ENCODE measurements at regions not wholly inside any gene's neighbourhood (a gene's known extent, or its start where the extent isn't known, plus 50 kb on each side); places are given as distances from the start of the nearest gene placed in this dataset.
"Not testable (repeated sequence)": the region's sequence is repeated elsewhere in the genome, so short reads cannot be mapped to it uniquely, and the experiment has no call there.

GRCh38 chr14:82657186-82657675 lies 1123.6 kb upstream of the SEL1L start:
- H3K27me3 ChIP-seq (ENCODE audit: insufficient read depth, low read length) = no peaks in the 10 kb centered on the region
- H3K4me3 ChIP-seq (ENCODE audit: low read depth, low read length) = no peak overlapping the region
- no peak overlapping the region for H3K27ac ChIP-seq (ENCODE audit: low read depth, low read length)
- H2AFZ ChIP-seq (ENCODE audit: low read length, unreplicated experiment) = no peak overlapping the region
- H3K79me2 ChIP-seq (ENCODE audit: control insufficient read depth, insufficient read depth, low read length, unreplicated experiment) = no peaks in the 10 kb centered on the region
- no peaks in the 10 kb centered on the region for H3K4me1 ChIP-seq (ENCODE audit: control insufficient read depth, insufficient read depth, low read length, unreplicated experiment)
- H3K36me3 ChIP-seq (ENCODE audit: insufficient read depth, low read length) = no peaks in the 10 kb centered on the region

DNA sequence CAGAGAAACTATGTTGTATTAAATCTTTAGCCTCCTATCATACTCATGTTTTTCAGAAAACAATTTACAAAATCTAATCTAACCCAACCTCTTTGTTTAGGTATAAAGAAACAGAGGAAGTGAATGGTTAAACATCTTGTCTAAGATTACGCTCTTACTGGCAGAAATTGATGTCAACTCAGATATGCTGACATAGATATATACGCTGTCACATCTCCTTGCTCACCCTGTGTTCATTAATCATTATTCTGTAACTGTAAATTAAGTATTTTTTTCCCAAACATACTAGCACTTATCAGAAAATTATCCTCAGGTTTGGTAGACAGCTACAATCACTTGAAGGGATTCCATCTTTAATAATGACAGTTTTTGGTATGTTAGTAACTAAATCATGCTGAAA lies 1127.6 kb upstream of the SEL1L start:
- Histone ChIP-seq H3K27me3 (ENCODE audit: insufficient read depth, low read length) (no peaks in the 10 kb centered on the region), H3K4me1 (ENCODE audit: control insufficient read depth, insufficient read depth, low read length, unreplicated experiment) (no peaks in the 10 kb centered on the region), H3K27ac (ENCODE audit: low read depth, low read length) (no peak overlapping the region), H3K79me2 (ENCODE audit: control insufficient read depth, insufficient read depth, low read length, unreplicated experiment) (no peaks in the 10 kb centered on the region), H3K4me3 (ENCODE audit: low read depth, low read length) (no peak overlapping the region), H2AFZ (ENCODE audit: low read length, unreplicated experiment) (no peak overlapping the region), H3K36me3 (ENCODE audit: insufficient read depth, low read length) (no peaks in the 10 kb centered on the region)

GRCh38 chr14:82667006-82667405 lies 1133.4 kb upstream of the SEL1L start:
- Histone ChIP-seq H3K36me3 (ENCODE audit: insufficient read depth, low read length) (no peaks in the 10 kb centered on the region), H3K27ac (ENCODE audit: low read depth, low read length) (no peak overlapping the region), H2AFZ (ENCODE audit: low read length, unreplicated experiment) (no peak overlapping the region), H3K4me1 (ENCODE audit: control insufficient read depth, insufficient read depth, low read length, unreplicated experiment) (no peaks in the 10 kb centered on the region), H3K79me2 (ENCODE audit: control insufficient read depth, insufficient read depth, low read length, unreplicated experiment) (no peaks in the 10 kb centered on the region), H3K27me3 (ENCODE audit: insufficient read depth, low read length) (no peaks in the 10 kb centered on the region), H3K4me3 (ENCODE audit: low read depth, low read length) (no peak overlapping the region)

DNA sequence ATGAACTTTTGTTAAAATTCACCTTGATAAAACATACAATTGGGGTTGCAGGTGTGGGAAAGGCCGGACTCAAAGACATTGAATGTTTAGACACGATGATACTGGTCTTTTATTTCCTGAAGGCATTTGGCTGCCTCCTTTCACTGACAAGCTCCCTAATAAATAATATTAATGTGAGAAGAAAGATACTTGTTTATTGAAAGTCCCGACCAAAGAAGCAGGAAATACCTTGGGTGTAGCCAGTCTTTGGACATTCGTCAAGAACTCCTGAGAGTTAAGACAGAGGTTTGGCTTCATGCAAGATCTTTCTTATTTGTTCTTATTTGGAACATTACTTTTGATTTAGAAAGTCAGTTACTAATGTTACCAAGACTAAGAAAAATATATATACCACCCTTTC lies 1133.8 kb upstream of the SEL1L start:
- Histone ChIP-seq H3K27me3 (ENCODE audit: insufficient read depth, low read length) (no peaks in the 10 kb centered on the region), H3K4me3 (ENCODE audit: low read depth, low read length) (no peak overlapping the region), H2AFZ (ENCODE audit: low read length, unreplicated experiment) (no peak overlapping the region), H3K36me3 (ENCODE audit: insufficient read depth, low read length) (no peaks in the 10 kb centered on the region), H3K27ac (ENCODE audit: low read depth, low read length) (no peak overlapping the region), H3K79me2 (ENCODE audit: control insufficient read depth, insufficient read depth, low read length, unreplicated experiment) (no peaks in the 10 kb centered on the region), H3K4me1 (ENCODE audit: control insufficient read depth, insufficient read depth, low read length, unreplicated experiment) (no peaks in the 10 kb centered on the region)

- Histone ChIP-seq H3K36me3 (ENCODE audit: insufficient read depth, low read length) (no peaks in the 10 kb centered on the region), H2AFZ (ENCODE audit: low read length, unreplicated experiment) (no peak overlapping the region), H3K79me2 (ENCODE audit: control insufficient read depth, insufficient read depth, low read length, unreplicated experiment) (no peaks in the 10 kb centered on the region), H3K27ac (ENCODE audit: low read depth, low read length) (no peak overlapping the region), H3K27me3 (ENCODE audit: insufficient read depth, low read length) (no peaks in the 10 kb centered on the region), H3K4me3 (ENCODE audit: low read depth, low read length) (no peak overlapping the region), H3K4me1 (ENCODE audit: control insufficient read depth, insufficient read depth, low read length, unreplicated experiment) (no peaks in the 10 kb centered on the region)
Observed at GRCh38 chr14:82676403-82676802, 1142.8 kb upstream of the SEL1L start.

DNA sequence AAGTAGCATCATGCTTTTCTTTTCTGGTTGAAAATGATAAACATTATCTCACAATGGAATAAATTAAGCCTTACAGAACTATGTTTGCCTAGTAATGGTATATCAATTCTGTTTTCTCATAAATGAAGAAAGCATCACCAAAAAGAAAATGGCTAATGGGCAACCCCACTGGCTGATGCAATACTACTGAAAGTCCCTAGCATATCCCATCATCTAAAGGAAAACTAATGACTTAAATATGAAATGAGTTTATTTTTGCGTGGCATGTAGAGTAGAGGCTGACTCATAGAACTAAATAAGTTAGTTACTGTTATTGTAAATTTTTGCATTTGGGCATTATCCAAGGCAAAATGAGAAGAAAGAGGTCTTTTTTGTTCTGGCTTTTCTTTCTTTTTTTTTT lies 1156.3 kb upstream of the SEL1L start:
- Histone ChIP-seq H3K27ac (ENCODE audit: low read depth, low read length) (no peak overlapping the region), H3K27me3 (ENCODE audit: insufficient read depth, low read length) (no peaks in the 10 kb centered on the region), H3K79me2 (ENCODE audit: control insufficient read depth, insufficient read depth, low read length, unreplicated experiment) (no peaks in the 10 kb centered on the region), H3K4me1 (ENCODE audit: control insufficient read depth, insufficient read depth, low read length, unreplicated experiment) (no peaks in the 10 kb centered on the region), H3K36me3 (ENCODE audit: insufficient read depth, low read length) (no peaks in the 10 kb centered on the region), H3K4me3 (ENCODE audit: low read depth, low read length) (no peak overlapping the region), H2AFZ (ENCODE audit: low read length, unreplicated experiment) (no peak overlapping the region)

DNA sequence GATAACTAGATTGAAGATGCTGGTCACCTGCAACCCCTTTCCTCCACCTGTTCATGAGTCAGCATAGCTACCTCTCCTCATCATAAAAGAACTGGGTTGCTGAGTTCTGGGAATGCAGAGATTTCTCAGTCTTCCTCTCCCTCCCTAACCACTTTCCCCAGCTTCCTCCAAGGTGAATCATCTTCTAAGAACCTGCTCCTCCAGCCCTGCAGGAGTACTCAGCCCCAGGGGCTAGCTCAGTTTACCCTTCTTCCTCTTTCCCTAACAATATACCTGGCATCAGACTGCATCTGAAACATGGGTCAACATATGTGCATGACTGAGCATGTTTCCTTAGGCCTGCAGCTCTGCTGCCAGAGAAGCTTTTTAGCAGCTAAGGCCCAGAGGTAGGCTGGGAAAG lies 1157.5 kb upstream of the SEL1L start:
- not testable (repeated sequence) for H3K27me3 ChIP-seq (ENCODE audit: insufficient read depth, low read length); H2AFZ ChIP-seq (ENCODE audit: low read length, unreplicated experiment); H3K36me3 ChIP-seq (ENCODE audit: insufficient read depth, low read length)

DNA sequence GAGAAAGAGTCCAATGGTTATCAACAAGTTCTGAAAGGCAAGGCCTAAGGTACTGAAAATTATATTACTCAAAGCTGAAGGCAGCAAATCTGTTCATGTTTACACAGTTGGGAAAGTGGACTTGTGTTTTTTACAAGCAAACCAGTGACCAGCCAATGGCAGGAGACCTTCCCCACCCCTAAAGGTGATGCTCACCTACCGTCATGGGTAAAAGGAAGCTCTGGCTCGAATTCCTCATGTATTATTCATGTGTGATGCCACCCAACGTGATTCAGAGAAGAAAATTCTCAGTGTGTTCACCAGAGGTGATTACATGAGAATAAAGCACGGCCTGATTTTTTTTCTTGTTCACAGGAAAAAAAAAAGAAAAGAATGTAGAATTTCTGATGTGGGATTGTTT lies 1161.2 kb upstream of the SEL1L start:
- Histone ChIP-seq H3K4me3 (ENCODE audit: low read depth, low read length) (no peak overlapping the region), H3K27me3 (ENCODE audit: insufficient read depth, low read length) (no peaks in the 10 kb centered on the region), H3K27ac (ENCODE audit: low read depth, low read length) (no peak overlapping the region), H3K4me1 (ENCODE audit: control insufficient read depth, insufficient read depth, low read length, unreplicated experiment) (no peaks in the 10 kb centered on the region), H3K36me3 (ENCODE audit: insufficient read depth, low read length) (no peaks in the 10 kb centered on the region), H3K79me2 (ENCODE audit: control insufficient read depth, insufficient read depth, low read length, unreplicated experiment) (no peaks in the 10 kb centered on the region), H2AFZ (ENCODE audit: low read length, unreplicated experiment) (no peak overlapping the region)

More for the DNA sequence above, 1157.5 kb upstream of the SEL1L start:
- H3K4me1 ChIP-seq (ENCODE audit: control insufficient read depth, insufficient read depth, low read length, unreplicated experiment); H3K79me2 ChIP-seq (ENCODE audit: control insufficient read depth, insufficient read depth, low read length, unreplicated experiment); H3K4me3 ChIP-seq (ENCODE audit: low read depth, low read length); H3K27ac ChIP-seq (ENCODE audit: low read depth, low read length): not testable (repeated sequence)

- Histone ChIP-seq H2AFZ (ENCODE audit: low read length, unreplicated experiment) (no peak overlapping the region), H3K79me2 (ENCODE audit: control insufficient read depth, insufficient read depth, low read length, unreplicated experiment) (no peaks in the 10 kb centered on the region), H3K36me3 (ENCODE audit: insufficient read depth, low read length) (no peaks in the 10 kb centered on the region), H3K4me3 (ENCODE audit: low read depth, low read length) (no peak overlapping the region), H3K27ac (ENCODE audit: low read depth, low read length) (no peak overlapping the region), H3K4me1 (ENCODE audit: control insufficient read depth, insufficient read depth, low read length, unreplicated experiment) (no peaks in the 10 kb centered on the region), H3K27me3 (ENCODE audit: insufficient read depth, low read length) (no peaks in the 10 kb centered on the region)
Observed at GRCh38 chr14:82704218-82704617, 1170.6 kb upstream of the SEL1L start.

DNA sequence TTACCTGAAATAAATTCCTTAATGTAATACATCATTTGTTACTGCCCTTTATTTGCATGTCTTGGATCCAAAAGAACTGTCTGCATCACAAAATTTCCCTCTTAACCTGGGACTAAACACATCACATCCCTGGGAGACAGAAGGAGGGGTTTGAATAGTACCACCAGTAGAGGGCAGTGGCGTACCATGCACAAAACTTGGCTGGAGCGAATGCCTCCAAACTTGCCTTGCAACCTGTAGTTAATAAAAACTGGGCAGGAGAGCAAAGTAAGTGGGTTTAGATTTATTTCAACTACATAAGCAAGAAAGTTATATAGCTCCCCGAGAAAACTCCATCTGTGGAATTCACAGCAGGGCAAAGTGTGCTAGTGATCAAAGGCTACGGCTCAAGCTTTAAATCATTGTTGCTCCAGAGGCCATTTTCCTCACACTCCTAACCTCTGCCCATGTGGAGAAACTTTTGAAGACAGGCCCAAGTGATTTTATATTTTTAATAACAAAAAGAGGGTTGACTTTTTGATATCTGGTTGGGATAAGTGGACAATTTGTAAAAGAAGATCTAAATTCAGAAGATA lies 1176.7 kb upstream of the SEL1L start:
- no peaks in the 10 kb centered on the region for H3K36me3 ChIP-seq (ENCODE audit: insufficient read depth, low read length)
- H2AFZ ChIP-seq (ENCODE audit: low read length, unreplicated experiment) = no peak overlapping the region
- no peaks in the 10 kb centered on the region for H3K79me2 ChIP-seq (ENCODE audit: control insufficient read depth, insufficient read depth, low read length, unreplicated experiment)
- H3K4me1 ChIP-seq (ENCODE audit: control insufficient read depth, insufficient read depth, low read length, unreplicated experiment) = no peaks in the 10 kb centered on the region
- H3K4me3 ChIP-seq (ENCODE audit: low read depth, low read length) = no peak overlapping the region
- no peaks in the 10 kb centered on the region for H3K27me3 ChIP-seq (ENCODE audit: insufficient read depth, low read length)
- no peak overlapping the region for H3K27ac ChIP-seq (ENCODE audit: low read depth, low read length)

GRCh38 chr14:82719617-82720016 lies 1186.0 kb upstream of the SEL1L start:
- H3K4me3 ChIP-seq (ENCODE audit: low read depth, low read length) = no peak overlapping the region
- no peak overlapping the region for H2AFZ ChIP-seq (ENCODE audit: low read length, unreplicated experiment)
- H3K4me1 ChIP-seq (ENCODE audit: control insufficient read depth, insufficient read depth, low read length, unreplicated experiment) = no peaks in the 10 kb centered on the region
- H3K79me2 ChIP-seq (ENCODE audit: control insufficient read depth, insufficient read depth, low read length, unreplicated experiment) = no peaks in the 10 kb centered on the region
- H3K27me3 ChIP-seq (ENCODE audit: insufficient read depth, low read length) = no peaks in the 10 kb centered on the region
- H3K27ac ChIP-seq (ENCODE audit: low read depth, low read length) = no peak overlapping the region
- H3K36me3 ChIP-seq (ENCODE audit: insufficient read depth, low read length) = no peaks in the 10 kb centered on the region

All from ACC112 (cell line).